HL-60 (cell line): ENCODE measurements at regions not wholly inside any gene's neighbourhood (a gene's known extent, or its start where the extent isn't known, plus 50 kb on each side); places are given as distances from the start of the nearest gene placed in this dataset.

Source experiments
- CTCF ChIP-seq: IDR thresholded peaks from one replicate; pipeline ENCODE4 v1.5.1; 2011; ENCODE audit warnings: low read length, control low read depth, inconsistent platforms; ENCODE audit not compliant: insufficient read depth
- GABPA ChIP-seq: IDR thresholded peaks from 2 replicates; pipeline ENCODE4 v1.6.1; 2012; ENCODE audit warnings: low read depth
- POLR2AphosphoS5 ChIP-seq: IDR thresholded peaks from 2 replicates; pipeline ENCODE4 v1.6.1; 2012; ENCODE audit warnings: low read depth

- no peak for TF ChIP-seq GABPA
- TF ChIP-seq POLR2AphosphoS5 = no peak
- TF ChIP-seq CTCF = no peak
These were observed 442.9 kb downstream of the DYNC2H1 start for GRCh38 chr11:103552086-103552485.
